ENCODE measurements at regions not wholly inside any gene's neighbourhood (a gene's known extent, or its start where the extent isn't known, plus 50 kb on each side); places are given as distances from the start of the nearest gene placed in this dataset.

- Histone ChIP-seq H4K20me1 (ENCODE audit: insufficient read depth, low read length, poor library complexity, severe bottlenecking) (no peaks in the 10 kb centered on the region), H3K36me3 (ENCODE audit: insufficient read depth, low read length) (no peaks in the 10 kb centered on the region), H3K9me3 (ENCODE audit: insufficient read depth, low read depth, low read length) (no peaks in the 10 kb centered on the region), H3K4me2 (ENCODE audit: low read depth, low read length, poor library complexity, severe bottlenecking) (no peak overlapping the region), H2AFZ (ENCODE audit: low read length) (no peak overlapping the region), H3K27me3 (ENCODE audit: insufficient read depth, low read length, poor library complexity, severe bottlenecking) (no peaks in the 10 kb centered on the region), H3K4me1 (ENCODE audit: insufficient read depth, low read length, poor library complexity, severe bottlenecking) (no peaks in the 10 kb centered on the region), H3F3A (ENCODE audit: low read depth) (no peaks in the 10 kb centered on the region), H3K79me2 (ENCODE audit: insufficient read depth, low read length) (no peaks in the 10 kb centered on the region), H3K4me3 (ENCODE audit: low read length, poor library complexity, severe bottlenecking) (no peak overlapping the region), H3K9ac (ENCODE audit: low read depth, low read length, poor library complexity, severe bottlenecking) (no peak overlapping the region), H3K9me2 (replicated peaks; ENCODE audit: low read depth, low read length) (no peaks in the 10 kb centered on the region)
- TF ChIP-seq CTCF (conservative IDR thresholded peaks at IDR 0.05; ENCODE audit: low read length) (no peak), EZH2phosphoT487 (IDR thresholded peaks at IDR 0.05; ENCODE audit: borderline replicate concordance) (no peak)
Observed at GRCh38 chr9:113705928-113706519, 170.1 kb upstream of the ZNF618 start.

GRCh38 chr9:113707953-113708695 is 168.0 kb upstream of the ZNF618 start:
- Histone ChIP-seq H3K9me2 (replicated peaks; ENCODE audit: low read depth, low read length) (no peaks in the 10 kb centered on the region), H3K4me1 (ENCODE audit: insufficient read depth, low read length, poor library complexity, severe bottlenecking) (no peaks in the 10 kb centered on the region), H3K4me2 (ENCODE audit: low read depth, low read length, poor library complexity, severe bottlenecking) (no peak overlapping the region), H3K27me3 (ENCODE audit: insufficient read depth, low read length, poor library complexity, severe bottlenecking) (no peaks in the 10 kb centered on the region), H3K36me3 (ENCODE audit: insufficient read depth, low read length) (no peaks in the 10 kb centered on the region), H4K20me1 (ENCODE audit: insufficient read depth, low read length, poor library complexity, severe bottlenecking) (no peaks in the 10 kb centered on the region), H3F3A (ENCODE audit: low read depth) (no peaks in the 10 kb centered on the region), H3K4me3 (ENCODE audit: low read length, poor library complexity, severe bottlenecking) (no peak overlapping the region), H3K9me3 (ENCODE audit: insufficient read depth, low read depth, low read length) (no peaks in the 10 kb centered on the region), H2AFZ (ENCODE audit: low read length) (no peak overlapping the region), H3K79me2 (ENCODE audit: insufficient read depth, low read length) (no peaks in the 10 kb centered on the region), H3K9ac (ENCODE audit: low read depth, low read length, poor library complexity, severe bottlenecking) (no peak overlapping the region)
- TF ChIP-seq EZH2phosphoT487 (IDR thresholded peaks at IDR 0.05; ENCODE audit: borderline replicate concordance) (no peak), CTCF (conservative IDR thresholded peaks at IDR 0.05; ENCODE audit: low read length) (no peak)

GRCh38 chr9:113708821-113709713 is 167.0 kb upstream of the ZNF618 start:
- no peaks in the 10 kb centered on the region for H3K9me3 ChIP-seq (ENCODE audit: insufficient read depth, low read depth, low read length)
- no peaks in the 10 kb centered on the region for H3K9me2 ChIP-seq (replicated peaks; ENCODE audit: low read depth, low read length)
- H3F3A ChIP-seq (ENCODE audit: low read depth) = no peaks in the 10 kb centered on the region
- H2AFZ ChIP-seq (ENCODE audit: low read length) = no peak overlapping the region
- H4K20me1 ChIP-seq (ENCODE audit: insufficient read depth, low read length, poor library complexity, severe bottlenecking) = no peaks in the 10 kb centered on the region
- H3K27me3 ChIP-seq (ENCODE audit: insufficient read depth, low read length, poor library complexity, severe bottlenecking) = no peaks in the 10 kb centered on the region
- TF ChIP-seq CTCF (conservative IDR thresholded peaks at IDR 0.05; ENCODE audit: low read length) (no peak), EZH2phosphoT487 (IDR thresholded peaks at IDR 0.05; ENCODE audit: borderline replicate concordance) (no peak)
- no peaks in the 10 kb centered on the region for H3K79me2 ChIP-seq (ENCODE audit: insufficient read depth, low read length)
- no peaks in the 10 kb centered on the region for H3K36me3 ChIP-seq (ENCODE audit: insufficient read depth, low read length)
- no peaks in the 10 kb centered on the region for H3K4me1 ChIP-seq (ENCODE audit: insufficient read depth, low read length, poor library complexity, severe bottlenecking)
- H3K4me3 ChIP-seq (ENCODE audit: low read length, poor library complexity, severe bottlenecking) = no peak overlapping the region
- H3K4me2 ChIP-seq (ENCODE audit: low read depth, low read length, poor library complexity, severe bottlenecking) = no peak overlapping the region
- no peak overlapping the region for H3K9ac ChIP-seq (ENCODE audit: low read depth, low read length, poor library complexity, severe bottlenecking)
